Neural progenitor cell (in vitro differentiated cells): ENCODE measurements at regions not wholly inside any gene's neighbourhood (a gene's known extent, or its start where the extent isn't known, plus 50 kb on each side); places are given as distances from the start of the nearest gene placed in this dataset.

Experiments
- DNase-seq: peaks from one replicate; pipeline ENCODE4 v3.0.0-alpha.2; 2016; ENCODE audit warnings: low spot score
- H2AFZ ChIP-seq: fragments of 200-600 bp; sonication (generic); replicated peaks from 2 replicates; pipeline ENCODE4 v1.6.1; 2016; ENCODE audit warnings: antibody characterized with exemption
- H3F3A ChIP-seq: fragments of 200-600 bp; sonication (generic); 2 replicates; pipeline ENCODE4 v1.6.1; 2016; ENCODE audit warnings: antibody characterized with exemption, low read depth
- H3K27ac ChIP-seq: fragments of 200-600 bp; sonication (generic); 2 replicates; pipeline ENCODE4 v1.5.1; 2016; ENCODE audit warnings: mild to moderate bottlenecking
- H3K27me3 ChIP-seq: fragments of 200-600 bp; sonication (generic); 2 replicates; pipeline ENCODE4 v1.6.1; 2016; ENCODE audit warnings: mild to moderate bottlenecking, moderate library complexity
- H3K36me3 ChIP-seq: fragments of 200-600 bp; sonication (generic); 2 replicates; pipeline ENCODE4 v1.5.1; 2016
- H3K4me1 ChIP-seq: fragments of 200-600 bp; sonication (generic); 2 replicates; pipeline ENCODE4 v1.6.1; 2016; ENCODE audit warnings: mixed run types
- H3K4me2 ChIP-seq: fragments of 200-600 bp; sonication (generic); 2 replicates; pipeline ENCODE4 v1.6.1; 2016
- H3K4me3 ChIP-seq: fragments of 200-600 bp; sonication (generic); 2 replicates; pipeline ENCODE4 v1.5.1; 2016
- H3K79me2 ChIP-seq: fragments of 200-600 bp; sonication (generic); 2 replicates; pipeline ENCODE4 v1.6.1; 2016; ENCODE audit warnings: low read depth
- H3K9ac ChIP-seq: fragments of 200-600 bp; sonication (generic); 2 replicates; pipeline ENCODE4 v1.6.1; 2016
- H3K9me3 ChIP-seq: fragments of 200-600 bp; sonication (generic); 2 replicates; pipeline ENCODE4 v1.5.1; 2016; ENCODE audit warnings: low read depth
- H4K20me1 ChIP-seq: fragments of 200-600 bp; sonication (generic); 2 replicates; pipeline ENCODE4 v1.6.1; 2016; ENCODE audit warnings: low read depth
- H3K27ac Mint-ChIP-seq: 3 replicates; pipeline ENCODE4 v1.8.0; 2021; ENCODE audit warnings: mixed read lengths
- H3K27me3 Mint-ChIP-seq: 2 replicates; pipeline ENCODE4 v1.8.0; 2022; ENCODE audit warnings: low read depth, mild to moderate bottlenecking, inconsistent platforms, moderate library complexity, mixed read lengths; ENCODE audit not compliant: insufficient read depth
- H3K36me3 Mint-ChIP-seq: 3 replicates; pipeline ENCODE4 v1.8.0; 2021; ENCODE audit warnings: mixed read lengths
- H3K4me1 Mint-ChIP-seq: 3 replicates; pipeline ENCODE4 v1.8.0; 2021; ENCODE audit warnings: mixed read lengths
- H3K4me3 Mint-ChIP-seq: 3 replicates; pipeline ENCODE4 v1.8.0; 2021; ENCODE audit warnings: mild to moderate bottlenecking, moderate library complexity, mixed read lengths
- H3K9me3 Mint-ChIP-seq: 3 replicates; pipeline ENCODE4 v1.8.0; 2020; ENCODE audit warnings: mixed read lengths
- CTCF ChIP-seq: fragments of 200-600 bp; sonication (generic); IDR thresholded peaks from 2 replicates; pipeline ENCODE4 v1.5.1; 2017; ENCODE audit warnings: antibody characterized with exemption, mild to moderate bottlenecking
- EZH2 ChIP-seq: fragments of 200-600 bp; sonication (generic); IDR thresholded peaks from 2 replicates; pipeline ENCODE4 v1.6.1; 2017; ENCODE audit warnings: antibody characterized with exemption, mild to moderate bottlenecking, moderate library complexity
- EZH2phosphoT487 ChIP-seq: fragments of 200-600 bp; sonication (generic); IDR thresholded peaks from 2 replicates; pipeline ENCODE4 v1.6.1; 2017; ENCODE audit warnings: antibody characterized with exemption

DNA sequence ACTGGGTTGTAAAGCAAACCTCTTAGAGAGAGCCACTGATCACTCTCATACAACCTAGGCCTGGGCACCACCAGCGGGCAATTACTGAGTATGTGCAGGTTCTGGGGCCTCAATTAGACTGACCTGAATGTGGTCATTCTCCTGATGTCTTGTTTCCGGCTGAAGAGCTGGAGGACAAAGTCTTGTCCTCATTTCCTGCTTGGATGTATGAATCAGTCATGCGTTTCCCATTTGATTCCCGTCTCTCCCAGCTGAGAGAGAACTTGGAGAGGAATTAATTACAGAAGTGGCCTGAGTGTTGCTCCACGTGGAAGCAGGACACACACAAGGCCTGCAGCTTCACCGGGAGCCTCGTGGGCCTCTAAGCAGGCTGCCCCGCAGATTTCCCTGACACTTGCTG, 799.3 kb upstream of the ARGLU1 start:
- H3K4me1 ChIP-seq, result no peaks in the 10 kb centered on the region
- no peaks in the 10 kb centered on the region for H3K36me3 ChIP-seq
- peaks cover 2% of the 10 kb centered on the region for H3K4me1 Mint-ChIP-seq
- H3K4me2 ChIP-seq, result no peak overlapping the region
- no peak overlapping the region for H3K4me3 ChIP-seq
- H4K20me1 ChIP-seq, result no peaks in the 10 kb centered on the region
- no peak for TF ChIP-seq EZH2
- TF ChIP-seq EZH2phosphoT487, result no peak
- TF ChIP-seq CTCF, result no peak
- no peaks in the 10 kb centered on the region for H3K27me3 ChIP-seq
- H3F3A ChIP-seq, result no peaks in the 10 kb centered on the region
- H3K9me3 Mint-ChIP-seq, result no peaks in the 10 kb centered on the region
- no peak overlapping the region for H3K27ac Mint-ChIP-seq
- no peak overlapping the region for H2AFZ ChIP-seq
- H3K36me3 Mint-ChIP-seq, result no peaks in the 10 kb centered on the region
- H3K9ac ChIP-seq, result no peak overlapping the region
- no peak overlapping the region for H3K27ac ChIP-seq
- H3K27me3 Mint-ChIP-seq, result no peaks in the 10 kb centered on the region
- no peaks in the 10 kb centered on the region for H3K79me2 ChIP-seq
- H3K4me3 Mint-ChIP-seq, result no peak overlapping the region
- H3K9me3 ChIP-seq, result no peaks in the 10 kb centered on the region
- no peak for DNase-seq

DNA sequence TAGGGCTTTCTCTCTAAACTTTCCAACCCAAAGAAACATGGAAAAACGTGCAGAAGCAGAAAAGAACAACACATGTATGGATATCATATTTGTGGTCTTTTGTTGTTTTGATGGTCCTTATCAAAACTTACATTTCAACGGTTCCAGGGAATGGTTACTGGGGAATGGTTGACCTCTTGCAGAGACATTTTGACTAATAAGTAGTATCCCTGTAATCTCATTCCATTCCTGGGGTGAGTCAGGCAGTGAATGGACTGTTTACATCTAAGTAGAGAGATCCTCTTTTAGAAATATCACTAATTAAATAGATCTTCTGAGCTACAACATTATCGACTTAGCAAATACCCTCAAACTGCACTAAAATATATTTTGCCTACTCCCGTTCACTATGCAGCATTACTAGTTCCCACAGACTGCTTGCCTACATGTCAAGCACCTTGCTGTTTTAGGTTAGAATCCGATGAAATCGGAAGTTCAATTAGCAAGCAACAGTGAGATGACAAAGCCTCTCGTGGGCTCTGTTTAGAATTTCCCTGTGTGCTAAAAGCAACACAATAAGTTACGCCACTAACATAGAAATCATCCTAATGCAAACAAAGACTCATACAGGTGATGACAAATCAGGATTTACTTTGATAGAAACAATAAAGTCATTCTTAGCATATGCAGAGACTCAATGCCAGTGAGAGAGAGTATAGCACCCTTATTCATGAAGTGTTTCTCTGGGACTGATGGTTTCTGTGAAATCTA, 797.7 kb upstream of the ARGLU1 start:
- H3K27me3 Mint-ChIP-seq, result no peaks in the 10 kb centered on the region

GRCh38 chr13:107364658-107365057, 796.7 kb upstream of the ARGLU1 start:
- no peak overlapping the region for H2AFZ ChIP-seq
- no peaks in the 10 kb centered on the region for H3K9me3 ChIP-seq
- no peaks in the 10 kb centered on the region for H3F3A ChIP-seq
- H3K4me3 ChIP-seq, result no peak overlapping the region
- H3K27me3 ChIP-seq, result no peaks in the 10 kb centered on the region
- H3K36me3 Mint-ChIP-seq, result no peaks in the 10 kb centered on the region
- DNase-seq, result no peak
- H3K27me3 Mint-ChIP-seq, result no peaks in the 10 kb centered on the region
- no peaks in the 10 kb centered on the region for H3K4me1 ChIP-seq
- TF ChIP-seq CTCF (no peak), EZH2phosphoT487 (no peak), EZH2 (no peak)
- H3K27ac ChIP-seq, result no peak overlapping the region
- no peaks in the 10 kb centered on the region for H3K9me3 Mint-ChIP-seq
- no peaks in the 10 kb centered on the region for H4K20me1 ChIP-seq
- H3K4me2 ChIP-seq, result no peak overlapping the region
- peaks cover 2% of the 10 kb centered on the region for H3K4me1 Mint-ChIP-seq
- H3K36me3 ChIP-seq, result no peaks in the 10 kb centered on the region
- no peaks in the 10 kb centered on the region for H3K79me2 ChIP-seq
- no peak overlapping the region for H3K9ac ChIP-seq
- no peak overlapping the region for H3K27ac Mint-ChIP-seq
- no peak overlapping the region for H3K4me3 Mint-ChIP-seq

More for the DNA sequence above, 797.7 kb upstream of the ARGLU1 start:
- DNase-seq, result no peak
- Histone ChIP-seq H3K9ac (no peak overlapping the region), H3K4me3 (no peak overlapping the region), H2AFZ (no peak overlapping the region), H3K36me3 (no peaks in the 10 kb centered on the region), H3K9me3 (no peaks in the 10 kb centered on the region), H3K27me3 (no peaks in the 10 kb centered on the region), H3K79me2 (no peaks in the 10 kb centered on the region), H3K27ac (no peak overlapping the region), H3K4me1 (no peaks in the 10 kb centered on the region), H3K4me2 (no peak overlapping the region), H3F3A (no peaks in the 10 kb centered on the region), H4K20me1 (no peaks in the 10 kb centered on the region)
- Mint-ChIP-seq H3K36me3 (no peaks in the 10 kb centered on the region), H3K4me3 (no peak overlapping the region), H3K9me3 (no peaks in the 10 kb centered on the region), H3K4me1 (peaks cover 2% of the 10 kb centered on the region), H3K27ac (no peak overlapping the region)
- no peak for TF ChIP-seq EZH2
- TF ChIP-seq CTCF, result no peak
- TF ChIP-seq EZH2phosphoT487, result no peak
